Fibroblast of lung (primary cell): ENCODE measurements at regions not wholly inside any gene's neighbourhood (a gene's known extent, or its start where the extent isn't known, plus 50 kb on each side); places are given as distances from the start of the nearest gene placed in this dataset.

Experiments
- EZH2 ChIP-seq: IDR thresholded peaks from 2 replicates; pipeline ENCODE4 v1.5.1; 2012; ENCODE audit warnings: low read length, control low read depth, mild to moderate bottlenecking; ENCODE audit errors: missing control alignments
- TF ChIP-seq, protein P1 (sequence below), 2 donors: IDR thresholded peaks in 1 of 2; conservative IDR thresholded peaks in 1 of 2; 1 replicate in 1 of 2; 2 replicates in 1 of 2; pipeline ENCODE4 v1.5.1; 2011 to 2012; ENCODE audit warnings: low read length in 2 of 2, control low read depth in 1 of 2, inconsistent platforms in 1 of 2, low read depth in 1 of 2, mild to moderate bottlenecking in 1 of 2

DNA sequence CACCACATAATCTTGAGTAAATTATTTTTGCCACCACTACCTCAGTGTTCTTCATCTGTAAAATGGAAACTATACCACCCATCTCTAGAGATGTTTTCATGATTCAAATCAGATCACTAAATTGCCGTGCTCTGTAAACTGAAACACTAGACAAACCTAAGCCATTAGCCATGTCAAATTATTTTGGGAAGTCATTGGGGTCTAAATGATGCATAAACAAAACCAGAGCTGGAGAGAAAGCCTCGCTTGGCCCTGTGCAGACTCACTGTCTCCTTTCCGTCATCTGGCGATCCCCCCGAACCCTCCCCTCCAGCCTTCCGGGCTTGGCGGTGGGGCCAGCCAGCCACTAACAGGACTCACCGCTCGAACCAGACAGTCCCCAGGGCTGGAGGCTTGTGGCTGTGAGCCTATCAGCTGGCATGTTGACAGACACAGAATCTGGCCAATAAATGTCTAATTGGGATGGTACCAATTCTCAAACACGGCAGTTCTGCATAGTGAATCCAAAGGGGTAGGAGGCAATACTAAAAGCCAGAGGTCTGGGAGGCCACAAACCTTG lies 256.5 kb downstream of the SEC61B start:
- TF ChIP-seq, protein P1, sequence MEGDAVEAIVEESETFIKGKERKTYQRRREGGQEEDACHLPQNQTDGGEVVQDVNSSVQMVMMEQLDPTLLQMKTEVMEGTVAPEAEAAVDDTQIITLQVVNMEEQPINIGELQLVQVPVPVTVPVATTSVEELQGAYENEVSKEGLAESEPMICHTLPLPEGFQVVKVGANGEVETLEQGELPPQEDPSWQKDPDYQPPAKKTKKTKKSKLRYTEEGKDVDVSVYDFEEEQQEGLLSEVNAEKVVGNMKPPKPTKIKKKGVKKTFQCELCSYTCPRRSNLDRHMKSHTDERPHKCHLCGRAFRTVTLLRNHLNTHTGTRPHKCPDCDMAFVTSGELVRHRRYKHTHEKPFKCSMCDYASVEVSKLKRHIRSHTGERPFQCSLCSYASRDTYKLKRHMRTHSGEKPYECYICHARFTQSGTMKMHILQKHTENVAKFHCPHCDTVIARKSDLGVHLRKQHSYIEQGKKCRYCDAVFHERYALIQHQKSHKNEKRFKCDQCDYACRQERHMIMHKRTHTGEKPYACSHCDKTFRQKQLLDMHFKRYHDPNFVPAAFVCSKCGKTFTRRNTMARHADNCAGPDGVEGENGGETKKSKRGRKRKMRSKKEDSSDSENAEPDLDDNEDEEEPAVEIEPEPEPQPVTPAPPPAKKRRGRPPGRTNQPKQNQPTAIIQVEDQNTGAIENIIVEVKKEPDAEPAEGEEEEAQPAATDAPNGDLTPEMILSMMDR (conservative IDR thresholded peaks at IDR 0.05 in 1 of 2, IDR thresholded peaks at IDR 0.05 in 1 of 2; ENCODE audit: low read depth in 1 of 2, low read length in 2 of 2) = no peak
- TF ChIP-seq EZH2 = no peak
